Tibial nerve (tissue), 4 donors: ENCODE measurements at regions not wholly inside any gene's neighbourhood (a gene's known extent, or its start where the extent isn't known, plus 50 kb on each side); places are given as distances from the start of the nearest gene placed in this dataset.

Experiments used
- CTCF ChIP-seq, 5 experiments: fragments of 200-600 bp in 3 of 5; fragments of 450-650 bp in 2 of 5; sonication (generic) in 3 of 5; IDR thresholded peaks; one replicate each; pipeline ENCODE4 v1.5.1; 2016 to 2019; ENCODE audit warnings: antibody characterized with exemption in 5 of 5, mild to moderate bottlenecking in 3 of 5, moderate library complexity in 2 of 5
- EP300 ChIP-seq, 2 donors: sonication (generic); formaldehyde crosslinking; IDR thresholded peaks; one replicate each; pipeline ENCODE4 v1.6.1; 2017; ENCODE audit warnings: antibody characterized with exemption in 2 of 2, mild to moderate bottlenecking in 1 of 2
- POLR2A ChIP-seq, 2 donors: fragments of 450-650 bp; IDR thresholded peaks; one replicate each; pipeline ENCODE4 v1.6.1; 2017; ENCODE audit warnings: antibody characterized with exemption in 2 of 2, mild to moderate bottlenecking in 2 of 2, moderate library complexity in 2 of 2

GRCh38 chr4:111323916-111324315 lies 701.0 kb upstream of the PITX2 start:
- no peak for TF ChIP-seq CTCF (IDR thresholded peaks at IDR 0.05)
- TF ChIP-seq POLR2A (IDR thresholded peaks at IDR 0.05): no peak
- no peak for TF ChIP-seq EP300 (IDR thresholded peaks at IDR 0.05)
